Activated CD4-positive, alpha-beta memory T cell treated with anti-CD3 and anti-CD28 coated beads for 36 hours (primary cell): ENCODE measurements at regions not wholly inside any gene's neighbourhood (a gene's known extent, or its start where the extent isn't known, plus 50 kb on each side); places are given as distances from the start of the nearest gene placed in this dataset.
"Not testable (repeated sequence)": the region's sequence is repeated elsewhere in the genome, so short reads cannot be mapped to it uniquely, and the experiment has no call there.

ENCODE experiments used
- CTCF ChIA-PET: fragments of 350-600 bp; sonication (Branson Sonifier 250); formaldehyde crosslinking; loops from one replicate; lab custom pipeline; 2021; ENCODE audit warnings: antibody characterized with exemption, inconsistent platforms; lab: Charles Lee
- POLR2A ChIA-PET: fragments of 350-600 bp; sonication (Branson Sonifier 250); formaldehyde crosslinking; loops from one replicate; lab custom pipeline; 2021; ENCODE audit warnings: antibody characterized with exemption; lab: Charles Lee
- DNase-seq: peaks from one replicate; pipeline ENCODE4 v3.0.0-alpha.2; 2020
- H3K27ac Mint-ChIP-seq: one replicate; pipeline ENCODE4 v1.8.0; 2021; ENCODE audit warnings: mixed read lengths
- H3K27me3 Mint-ChIP-seq: one replicate; pipeline ENCODE4 v1.8.0; 2021; ENCODE audit warnings: mixed read lengths
- H3K36me3 Mint-ChIP-seq: one replicate; pipeline ENCODE4 v1.8.0; 2021; ENCODE audit warnings: mixed read lengths
- H3K4me1 Mint-ChIP-seq: one replicate; pipeline ENCODE4 v1.8.0; 2021; ENCODE audit warnings: low read depth, mixed read lengths
- H3K4me3 Mint-ChIP-seq: one replicate; pipeline ENCODE4 v1.8.0; 2021; ENCODE audit warnings: mild to moderate bottlenecking, mixed read lengths
- H3K9me3 Mint-ChIP-seq: one replicate; pipeline ENCODE4 v1.8.0; 2021; ENCODE audit warnings: mixed read lengths
- intact Hi-C: fragments of 100-400 bp; cut with micrococcal nuclease; formaldehyde crosslinking; loops from one replicate; pipeline ENCODE4 v1.15.1; 2023

- H3K9me3 Mint-ChIP-seq: peaks cover 21% of the 10 kb centered on the region
- intact Hi-C loops: no loop called here
- ChIA-PET CTCF (no interaction called here), POLR2A (no interaction called here)
- DNase-seq: no peak
- H3K27me3 Mint-ChIP-seq: no peaks in the 10 kb centered on the region
- no peaks in the 10 kb centered on the region for H3K4me1 Mint-ChIP-seq
- no peak overlapping the region for H3K4me3 Mint-ChIP-seq
- no peak overlapping the region for H3K27ac Mint-ChIP-seq
- H3K36me3 Mint-ChIP-seq: no peaks in the 10 kb centered on the region
Observed at GRCh38 chr4:132334081-132334480, 815.0 kb upstream of the PCDH10 start.

- intact Hi-C loops: no loop called here
- Mint-ChIP-seq H3K9me3 (no peaks in the 10 kb centered on the region), H3K36me3 (no peaks in the 10 kb centered on the region), H3K27me3 (no peaks in the 10 kb centered on the region), H3K4me3 (no peak overlapping the region), H3K4me1 (no peaks in the 10 kb centered on the region), H3K27ac (no peak overlapping the region)
- POLR2A ChIA-PET: no interaction called here
- DNase-seq: no peak
- CTCF ChIA-PET: no interaction called here
Observed at GRCh38 chr4:132344924-132345828, 803.9 kb upstream of the PCDH10 start.

- Mint-ChIP-seq H3K4me1 (no peaks in the 10 kb centered on the region), H3K4me3 (no peak overlapping the region), H3K27me3 (no peaks in the 10 kb centered on the region), H3K27ac (no peak overlapping the region), H3K9me3 (no peaks in the 10 kb centered on the region), H3K36me3 (no peaks in the 10 kb centered on the region)
- DNase-seq: no peak
- intact Hi-C loops: no loop called here
- POLR2A ChIA-PET: no interaction called here
- CTCF ChIA-PET: no interaction called here
Observed at GRCh38 chr4:132346016-132346415, 803.1 kb upstream of the PCDH10 start.

GRCh38 chr4:132351606-132352005 lies 797.5 kb upstream of the PCDH10 start:
- H3K9me3 Mint-ChIP-seq: peaks cover 26% of the 10 kb centered on the region
- H3K36me3 Mint-ChIP-seq, intact Hi-C loops, DNase-seq, H3K27me3 Mint-ChIP-seq, H3K4me3 Mint-ChIP-seq, H3K4me1 Mint-ChIP-seq, POLR2A ChIA-PET, H3K27ac Mint-ChIP-seq, CTCF ChIA-PET: not testable (repeated sequence)

- H3K4me3 Mint-ChIP-seq: no peak overlapping the region
- H3K27me3 Mint-ChIP-seq: no peaks in the 10 kb centered on the region
- ChIA-PET CTCF (no interaction called here), POLR2A (no interaction called here)
- DNase-seq: no peak
- no peaks in the 10 kb centered on the region for H3K4me1 Mint-ChIP-seq
- no peak overlapping the region for H3K27ac Mint-ChIP-seq
- H3K36me3 Mint-ChIP-seq: no peaks in the 10 kb centered on the region
- peaks cover 17% of the 10 kb centered on the region for H3K9me3 Mint-ChIP-seq
- intact Hi-C loops: no loop called here
Observed at GRCh38 chr4:132382243-132382642, 766.9 kb upstream of the PCDH10 start.

- intact Hi-C loops: no loop called here
- Mint-ChIP-seq H3K9me3 (peaks cover 19% of the 10 kb centered on the region), H3K4me3 (no peak overlapping the region), H3K27ac (no peak overlapping the region), H3K4me1 (no peaks in the 10 kb centered on the region), H3K36me3 (no peaks in the 10 kb centered on the region), H3K27me3 (no peaks in the 10 kb centered on the region)
- DNase-seq: no peak
- CTCF ChIA-PET: no interaction called here
- POLR2A ChIA-PET: no interaction called here
Observed at GRCh38 chr4:132383571-132384199, 765.4 kb upstream of the PCDH10 start.

GRCh38 chr4:132384709-132385108 lies 764.4 kb upstream of the PCDH10 start:
- Mint-ChIP-seq H3K36me3 (no peaks in the 10 kb centered on the region), H3K27ac (no peak overlapping the region), H3K27me3 (no peaks in the 10 kb centered on the region), H3K9me3 (peaks cover 29% of the 10 kb centered on the region), H3K4me3 (no peak overlapping the region), H3K4me1 (no peaks in the 10 kb centered on the region)
- intact Hi-C loops: no loop called here
- CTCF ChIA-PET: no interaction called here
- DNase-seq: no peak
- POLR2A ChIA-PET: no interaction called here

- no peaks in the 10 kb centered on the region for H3K27me3 Mint-ChIP-seq
- H3K27ac Mint-ChIP-seq: no peak overlapping the region
- H3K36me3 Mint-ChIP-seq: no peaks in the 10 kb centered on the region
- ChIA-PET CTCF (interaction anchor here (0.6 kb wide), 1 partner anchor 56 kb away, joined by 5 read pairs; no protein-coding TSS in a partner anchor), POLR2A (no interaction called here)
- H3K9me3 Mint-ChIP-seq: peaks cover 30% of the 10 kb centered on the region
- no peak for DNase-seq
- H3K4me3 Mint-ChIP-seq: no peak overlapping the region
- intact Hi-C loops: no loop called here
- H3K4me1 Mint-ChIP-seq: no peaks in the 10 kb centered on the region
Observed at GRCh38 chr4:132386130-132386529, 763.0 kb upstream of the PCDH10 start.

GRCh38 chr4:132387060-132387459 lies 762.0 kb upstream of the PCDH10 start:
- H3K4me3 Mint-ChIP-seq: no peak overlapping the region
- H3K27me3 Mint-ChIP-seq: no peaks in the 10 kb centered on the region
- no peak for DNase-seq
- intact Hi-C loops: no loop called here
- H3K9me3 Mint-ChIP-seq: peaks cover 26% of the 10 kb centered on the region
- no peak overlapping the region for H3K27ac Mint-ChIP-seq
- CTCF ChIA-PET: no interaction called here
- H3K36me3 Mint-ChIP-seq: no peaks in the 10 kb centered on the region
- no peaks in the 10 kb centered on the region for H3K4me1 Mint-ChIP-seq
- POLR2A ChIA-PET: no interaction called here

GRCh38 chr4:132395561-132395960 lies 753.5 kb upstream of the PCDH10 start:
- peaks cover 5% of the 10 kb centered on the region for H3K9me3 Mint-ChIP-seq
- no peaks in the 10 kb centered on the region for H3K4me1 Mint-ChIP-seq
- CTCF ChIA-PET: no interaction called here

GRCh38 chr4:132396636-132397035 lies 752.5 kb upstream of the PCDH10 start:
- no peaks in the 10 kb centered on the region for H3K36me3 Mint-ChIP-seq
- POLR2A ChIA-PET: no interaction called here
- H3K9me3 Mint-ChIP-seq: peaks cover 6% of the 10 kb centered on the region
- no peak for DNase-seq
- H3K4me3 Mint-ChIP-seq: no peak overlapping the region
- no peaks in the 10 kb centered on the region for H3K4me1 Mint-ChIP-seq
- CTCF ChIA-PET: no interaction called here
- intact Hi-C loops: no loop called here
- no peak overlapping the region for H3K27ac Mint-ChIP-seq
- no peaks in the 10 kb centered on the region for H3K27me3 Mint-ChIP-seq

More at GRCh38 chr4:132395561-132395960, 753.5 kb upstream of the PCDH10 start:
- Mint-ChIP-seq H3K27me3 (no peaks in the 10 kb centered on the region), H3K27ac (no peak overlapping the region), H3K4me3 (no peak overlapping the region), H3K36me3 (no peaks in the 10 kb centered on the region)
- POLR2A ChIA-PET: no interaction called here
- intact Hi-C loops: no loop called here
- no peak for DNase-seq

GRCh38 chr4:132417220-132417619 lies 731.9 kb upstream of the PCDH10 start:
- no peak overlapping the region for H3K27ac Mint-ChIP-seq
- POLR2A ChIA-PET: no interaction called here
- CTCF ChIA-PET: no interaction called here
- H3K9me3 Mint-ChIP-seq: peaks cover 19% of the 10 kb centered on the region
- no peaks in the 10 kb centered on the region for H3K27me3 Mint-ChIP-seq
- H3K4me3 Mint-ChIP-seq: no peak overlapping the region
- DNase-seq: no peak
- H3K4me1 Mint-ChIP-seq: no peaks in the 10 kb centered on the region
- intact Hi-C loops: no loop called here
- H3K36me3 Mint-ChIP-seq: no peaks in the 10 kb centered on the region

GRCh38 chr4:132427125-132427524 lies 722.0 kb upstream of the PCDH10 start:
- intact Hi-C loops: no loop called here
- no peaks in the 10 kb centered on the region for H3K27me3 Mint-ChIP-seq
- CTCF ChIA-PET: no interaction called here
- POLR2A ChIA-PET: no interaction called here
- no peaks in the 10 kb centered on the region for H3K4me1 Mint-ChIP-seq
- H3K4me3 Mint-ChIP-seq: no peak overlapping the region
- no peaks in the 10 kb centered on the region for H3K36me3 Mint-ChIP-seq
- H3K9me3 Mint-ChIP-seq: peaks cover 20% of the 10 kb centered on the region
- H3K27ac Mint-ChIP-seq: no peak overlapping the region
- no peak for DNase-seq
